ENCODE measurements at regions not wholly inside any gene's neighbourhood (a gene's known extent, or its start where the extent isn't known, plus 50 kb on each side); places are given as distances from the start of the nearest gene placed in this dataset.

- no peak for DNase-seq (ENCODE audit: low read depth in 2 of 3, low spot score in 1 of 3)
These were observed 139.9 kb downstream of the MRPL57 start for GRCh38 chr13:21316376-21316775.

DNA sequence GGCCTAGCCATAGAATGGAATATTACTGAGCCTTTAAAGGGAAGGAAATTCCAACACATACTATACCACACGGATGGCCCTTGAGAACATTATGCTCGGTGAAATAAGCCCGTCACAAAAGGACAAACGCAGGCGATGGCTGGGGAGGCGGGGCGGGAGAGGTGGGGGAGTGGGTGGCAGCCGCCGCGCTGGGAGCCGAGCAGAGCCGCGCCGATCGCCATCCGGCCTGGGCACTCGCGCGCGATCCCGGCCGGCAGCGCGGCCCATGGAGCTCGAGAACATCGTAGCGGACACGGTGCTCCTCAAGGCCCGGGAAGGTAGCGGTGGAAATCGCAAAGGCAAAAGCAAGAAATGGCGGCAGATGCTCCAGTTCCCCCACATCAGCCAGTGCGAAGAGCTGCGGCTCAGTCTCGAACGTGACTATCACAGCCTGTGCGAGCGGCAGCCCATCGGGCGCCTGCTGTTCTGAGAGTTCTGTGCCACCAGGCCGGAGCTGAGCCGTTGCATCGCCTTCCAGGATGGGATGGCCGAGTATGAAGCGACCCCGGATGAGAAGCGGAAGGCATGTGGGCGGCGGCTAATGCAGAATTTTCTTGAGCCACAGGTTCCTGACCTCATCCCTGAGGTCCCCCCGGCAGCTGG is 140.1 kb downstream of the ZDHHC20 start:
- no peak for DNase-seq (ENCODE audit: low read depth in 2 of 3, low spot score in 1 of 3)

GRCh38 chr13:21319869-21320641 is 139.0 kb downstream of the ZDHHC20 start:
- no peak for DNase-seq (ENCODE audit: low read depth in 2 of 3, low spot score in 1 of 3)

DNA sequence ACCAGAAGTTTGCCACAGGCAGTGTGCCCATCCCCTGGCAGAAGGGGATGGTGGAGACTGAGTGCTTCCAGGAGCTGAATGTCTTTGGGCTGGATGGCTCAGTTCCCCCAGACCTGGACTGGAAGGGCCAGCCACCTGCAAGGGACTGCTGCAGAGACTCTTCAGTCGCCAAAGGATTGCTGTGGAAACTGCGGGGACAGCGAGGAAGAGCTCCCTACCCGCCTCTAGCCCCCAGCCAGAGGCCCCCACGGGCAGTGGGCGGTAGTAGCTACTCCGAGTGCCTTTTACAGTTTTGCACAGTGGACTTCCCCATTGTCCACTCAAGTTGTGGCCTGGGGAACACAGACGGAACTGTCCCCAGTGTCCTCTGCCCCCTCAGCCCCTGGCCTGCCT is 138.5 kb downstream of the ZDHHC20 start:
- DNase-seq (ENCODE audit: low read depth in 2 of 3, low spot score in 1 of 3): no peak

DNA sequence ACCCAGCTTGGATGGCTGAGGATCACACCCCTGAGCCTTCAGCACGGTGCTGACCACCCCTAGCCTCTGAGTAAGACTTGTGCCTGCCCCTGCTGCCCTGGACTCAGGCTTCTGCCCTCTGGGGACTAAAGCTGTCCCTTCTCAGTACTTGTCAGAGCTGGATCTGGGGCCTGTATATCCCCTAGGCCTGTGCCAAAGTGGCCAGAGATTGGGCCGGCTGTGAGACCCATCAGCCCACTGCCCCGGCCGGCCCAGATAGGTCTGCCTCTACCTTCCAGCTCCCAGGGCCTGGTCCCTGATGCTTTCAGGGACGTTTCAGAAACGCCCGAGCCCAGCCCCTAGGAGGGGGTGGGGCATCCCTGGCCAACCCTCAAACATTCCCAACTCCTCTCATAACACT is 137.8 kb downstream of the ZDHHC20 start:
- DNase-seq (ENCODE audit: low read depth in 2 of 3, low spot score in 1 of 3): no peak

GRCh38 chr13:21322327-21322965 is 136.7 kb downstream of the ZDHHC20 start:
- DNase-seq (ENCODE audit: low read depth in 2 of 3, low spot score in 1 of 3): no peak

Measured in stimulated activated CD4-positive, alpha-beta T cell treated with anti-CD3 and anti-CD28 coated beads, Interleukin-12 subunit alpha, Interleukin-12 subunit beta, amount 100 ng/mL, for 48 hours (primary cell).